Raji (cell line): ENCODE measurements at regions not wholly inside any gene's neighbourhood (a gene's known extent, or its start where the extent isn't known, plus 50 kb on each side); places are given as distances from the start of the nearest gene placed in this dataset.

Experiments
- POLR2A ChIP-seq: IDR thresholded peaks from 2 replicates; pipeline ENCODE4 v1.6.1; 2011; ENCODE audit warnings: low read depth, low read length, control low read depth; ENCODE audit not compliant: insufficient read depth

GRCh38 chr5:91225848-91226686 lies 157.1 kb downstream of the ARRDC3 start:
- no peak for TF ChIP-seq POLR2A

DNA sequence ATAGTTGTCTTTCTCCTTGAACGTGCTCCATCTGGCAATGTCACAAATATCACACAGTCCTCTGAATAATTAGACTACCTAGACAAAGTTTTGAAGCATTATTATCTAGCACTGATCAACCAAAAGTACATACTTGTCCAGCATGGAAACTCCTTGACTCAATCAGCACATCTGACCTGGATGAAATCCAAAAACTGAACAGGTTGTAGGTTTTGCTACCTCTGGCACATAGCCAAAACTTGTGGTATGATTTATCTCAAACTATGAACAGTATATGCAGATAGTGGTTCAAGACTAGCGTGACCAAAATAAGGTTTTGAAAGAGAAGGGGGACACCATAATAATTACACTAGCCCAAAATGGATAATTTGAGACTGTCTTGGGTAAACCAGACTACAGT lies 158.1 kb downstream of the ARRDC3 start:
- TF ChIP-seq POLR2A: no peak

DNA sequence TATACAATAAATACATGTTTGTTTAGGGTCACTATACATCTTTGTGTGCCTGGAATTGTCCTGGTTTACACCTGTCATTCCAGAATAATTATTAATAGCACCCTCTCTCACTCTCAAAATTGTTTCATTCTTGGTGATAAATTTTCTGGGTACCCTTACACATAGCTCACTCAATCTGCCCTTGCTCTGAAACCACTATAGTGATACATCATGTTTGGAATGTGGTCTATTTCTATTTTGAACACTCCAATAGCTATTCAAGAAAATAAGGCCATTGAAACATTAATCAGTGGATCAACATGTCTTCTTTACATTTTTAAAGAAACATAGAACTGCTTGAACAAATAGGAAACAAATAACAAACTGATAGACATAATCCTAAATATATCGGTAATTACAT lies 158.7 kb downstream of the ARRDC3 start:
- no peak for TF ChIP-seq POLR2A

DNA sequence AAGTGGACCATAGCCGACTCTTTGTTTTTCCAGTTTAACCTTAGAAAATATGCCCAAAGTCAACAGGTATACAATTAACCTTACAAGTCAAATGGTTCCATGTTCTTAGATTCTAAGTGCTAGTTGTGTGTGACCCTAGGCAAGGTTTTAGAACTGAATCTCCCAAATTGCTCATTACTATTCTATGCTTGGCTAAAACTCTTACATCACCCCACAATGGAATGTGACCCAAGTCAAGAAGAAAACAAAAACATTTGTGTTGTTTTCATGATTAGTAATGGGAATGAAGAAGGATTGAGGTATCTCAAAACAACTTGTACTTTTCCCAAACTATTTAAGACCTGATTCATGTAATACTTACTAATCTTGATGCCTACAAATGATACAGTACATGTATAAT lies 159.2 kb downstream of the ARRDC3 start:
- TF ChIP-seq POLR2A: no peak

GRCh38 chr5:91222482-91222881 lies 160.6 kb downstream of the ARRDC3 start:
- no peak for TF ChIP-seq POLR2A

GRCh38 chr5:91221917-91222316 lies 161.2 kb downstream of the ARRDC3 start:
- TF ChIP-seq POLR2A: no peak

DNA sequence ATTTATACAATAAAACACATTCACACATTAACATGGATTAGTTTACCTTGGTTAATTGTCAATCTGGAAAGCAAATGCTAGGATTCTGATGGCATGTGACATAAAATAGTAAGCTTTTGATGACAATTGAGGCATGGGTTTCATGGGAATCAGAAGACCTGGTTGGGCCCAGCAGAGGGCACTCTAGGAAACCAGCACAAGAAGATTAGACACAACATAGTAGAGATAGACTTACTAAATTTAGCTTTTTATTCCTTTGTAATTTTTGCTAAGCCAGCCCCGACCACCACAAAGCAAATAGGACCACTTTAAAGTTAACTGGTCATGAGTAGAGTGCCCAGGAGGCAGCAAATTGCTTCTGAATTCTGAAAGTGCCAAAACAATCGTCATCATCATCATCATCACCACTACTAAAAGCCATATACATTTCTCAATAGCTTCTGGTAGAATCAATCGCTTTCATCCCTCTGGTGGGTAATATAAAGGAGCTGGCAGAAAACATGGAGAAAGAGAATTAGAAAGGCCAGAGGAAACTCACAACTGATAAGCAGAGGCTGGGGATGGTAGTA lies 163.2 kb downstream of the ARRDC3 start:
- no peak for TF ChIP-seq POLR2A

DNA sequence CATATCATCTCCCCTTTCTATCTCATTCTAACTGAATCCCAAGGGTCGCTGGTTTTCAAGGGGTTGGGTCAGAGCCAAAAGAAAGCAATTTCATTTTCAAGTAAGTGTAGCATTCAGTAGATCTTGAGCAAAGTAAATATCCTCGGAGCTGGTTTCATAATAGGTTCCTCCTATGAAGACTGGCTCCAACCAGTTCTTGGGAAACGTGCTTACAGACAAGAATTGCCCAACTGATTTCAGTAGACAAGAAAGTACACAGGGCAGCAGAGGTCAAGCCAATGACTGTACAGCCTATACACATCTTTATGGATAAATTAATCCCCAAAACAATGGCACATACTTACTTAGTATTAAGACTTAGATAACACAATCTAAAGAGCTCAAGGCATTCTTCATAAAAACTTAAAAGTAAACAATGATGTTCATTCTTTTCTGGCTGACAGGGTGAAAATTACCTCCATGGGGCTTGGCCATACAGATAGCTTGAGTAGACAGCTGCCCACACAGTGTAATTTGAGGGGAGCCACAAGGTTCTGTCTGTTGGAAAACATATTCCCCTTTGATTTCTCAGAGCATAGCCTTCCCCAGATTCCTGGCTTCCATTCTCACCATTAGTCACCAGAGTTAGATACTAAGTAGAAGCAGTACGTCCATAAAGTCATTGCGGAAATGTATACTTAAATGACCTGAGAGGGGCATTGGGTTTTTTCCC lies 163.9 kb downstream of the ARRDC3 start:
- TF ChIP-seq POLR2A: no peak

DNA sequence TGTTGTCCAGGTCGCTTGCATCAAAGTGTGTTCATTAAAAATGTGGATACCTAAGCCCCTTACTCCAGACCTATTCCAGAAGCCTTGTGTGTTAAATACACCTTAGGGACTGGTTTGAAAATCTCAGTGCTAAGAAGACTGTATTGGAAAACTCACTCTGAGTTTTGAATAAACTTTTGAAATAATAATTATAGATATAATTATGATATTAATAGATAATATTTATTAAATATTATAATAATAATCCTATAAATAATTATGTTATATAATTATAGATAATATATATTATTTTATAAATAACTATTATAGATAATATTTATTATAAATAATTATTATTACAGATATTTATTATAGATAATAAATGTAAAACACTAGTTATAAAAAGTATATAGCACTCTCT lies 165.3 kb downstream of the ARRDC3 start:
- no peak for TF ChIP-seq POLR2A

GRCh38 chr5:91214571-91214970 lies 168.5 kb downstream of the ARRDC3 start:
- TF ChIP-seq POLR2A: no peak
